KG1 (cell line): ENCODE measurements at regions not wholly inside any gene's neighbourhood (a gene's known extent, or its start where the extent isn't known, plus 50 kb on each side); places are given as distances from the start of the nearest gene placed in this dataset.

ENCODE experiments used
- DNase-seq: peaks from one replicate; lab custom pipeline; 2025; lab: John Stamatoyannopoulos, UW

DNA sequence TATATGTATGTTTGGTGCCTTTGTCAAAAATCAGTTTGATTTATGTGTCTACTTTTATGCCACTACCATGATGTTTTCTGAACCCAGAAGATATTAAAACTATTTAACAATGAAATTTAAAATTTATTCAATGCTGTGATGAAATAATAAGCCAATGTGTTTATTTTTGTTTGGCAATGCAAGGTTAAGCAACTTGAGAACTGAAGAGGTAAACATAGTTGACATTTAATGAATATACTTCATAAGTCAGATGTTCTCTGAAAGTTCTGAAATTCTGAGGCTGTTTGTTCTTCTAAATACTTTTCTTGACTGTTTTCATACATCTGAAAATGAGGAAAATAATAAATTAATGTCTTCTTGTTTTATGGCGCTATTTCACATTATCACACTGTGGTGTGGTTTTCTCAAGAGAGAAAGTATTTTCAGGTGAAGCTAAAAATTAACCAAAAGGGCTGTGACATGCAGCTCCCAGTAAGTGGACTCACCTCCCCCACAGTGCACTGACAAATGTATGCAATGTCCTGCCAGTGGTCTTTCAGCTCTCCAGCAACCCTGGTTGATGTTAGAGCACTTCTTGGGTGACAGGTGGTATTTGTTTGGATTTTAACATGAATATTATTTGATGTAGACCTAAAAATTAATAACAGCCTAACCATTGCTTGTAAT, 863.6 kb upstream of the SALL3 start:
- no peak for DNase-seq

DNA sequence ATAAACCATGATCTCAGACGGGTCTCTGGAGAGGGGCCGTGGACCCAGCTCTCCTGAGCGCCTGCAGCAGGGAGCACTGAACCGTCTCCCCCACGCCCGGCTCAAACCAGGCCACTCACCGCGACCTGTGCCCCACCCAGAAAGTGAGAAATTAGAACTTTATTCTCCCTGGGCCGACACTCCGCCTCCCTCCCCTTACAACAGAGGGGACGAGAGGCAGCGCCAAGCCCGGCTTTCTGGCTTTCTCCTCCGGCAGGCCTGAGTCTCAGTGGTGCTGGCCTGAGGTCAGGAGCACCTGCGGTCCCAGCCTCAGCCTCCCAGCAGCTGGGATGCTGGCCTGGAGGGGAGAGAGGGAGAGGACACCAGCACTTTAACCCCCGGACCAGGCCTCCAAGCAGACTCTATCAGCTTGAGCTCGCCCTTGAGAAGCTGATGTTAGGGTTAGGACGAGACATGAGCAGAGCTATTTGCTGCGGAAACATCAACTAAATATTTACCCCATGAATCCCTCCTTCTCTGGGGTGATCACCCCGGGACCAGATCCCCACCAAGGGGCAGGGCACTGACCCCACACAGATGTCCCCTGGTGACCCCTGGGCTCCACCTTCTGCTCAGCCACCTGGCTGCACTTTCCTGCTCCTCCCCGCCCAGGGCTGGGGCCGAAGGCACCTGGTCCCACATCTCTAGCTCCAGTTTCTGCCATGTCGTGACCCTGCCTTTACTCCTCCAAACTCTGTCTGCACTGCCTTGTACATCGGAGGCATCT, 856.3 kb upstream of the SALL3 start:
- DNase-seq: no peak

DNA sequence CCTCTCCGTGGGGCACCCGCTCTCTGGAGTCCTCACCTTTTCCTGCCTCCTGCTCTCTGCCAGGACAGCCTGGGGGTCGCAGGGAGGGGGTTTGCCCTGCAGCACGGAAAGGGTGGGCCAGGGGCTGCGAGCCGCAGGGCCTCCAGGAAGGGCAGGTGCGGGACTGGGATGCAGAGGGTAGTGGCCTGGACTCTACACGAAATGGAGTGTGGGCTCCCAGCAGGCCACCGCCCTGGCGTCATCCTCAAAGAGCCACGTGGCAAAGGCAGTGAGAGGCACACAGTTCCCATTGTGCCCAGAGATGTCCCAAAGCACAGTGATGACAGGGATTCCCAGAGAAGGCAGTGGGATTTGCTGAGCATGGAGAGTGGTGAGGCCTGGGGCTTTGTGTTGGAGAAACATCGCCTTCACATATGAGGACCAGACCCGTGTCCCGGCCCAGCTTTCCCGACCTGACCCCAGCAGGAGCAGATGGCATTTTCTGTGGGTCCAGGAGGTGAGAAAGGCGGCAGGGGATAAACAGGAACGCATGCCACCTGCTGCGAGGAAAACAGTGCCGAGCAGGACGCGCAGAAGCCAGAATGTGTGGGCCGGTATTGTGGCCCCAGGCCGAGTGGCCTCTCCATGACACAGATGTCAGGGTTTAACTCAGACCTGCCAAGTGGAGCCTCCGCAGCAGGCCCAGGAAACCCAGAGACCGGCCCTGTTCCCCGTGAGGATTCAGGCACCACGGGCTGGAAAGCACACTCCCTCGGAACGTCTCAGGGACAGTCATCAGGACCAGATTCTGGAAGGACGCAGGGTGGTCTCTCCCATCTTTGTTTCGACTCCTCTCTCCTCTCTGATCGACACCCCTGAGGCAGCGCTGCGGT, 855.5 kb upstream of the SALL3 start:
- DNase-seq: no peak

- DNase-seq: no peak
Measured at GRCh38 chr18:78125206-78125896, 854.3 kb upstream of the SALL3 start.

GRCh38 chr18:78126106-78126505, 853.5 kb upstream of the SALL3 start:
- DNase-seq: no peak

- DNase-seq: no peak
Measured at GRCh38 chr18:78126536-78126935, 853.1 kb upstream of the SALL3 start.

DNA sequence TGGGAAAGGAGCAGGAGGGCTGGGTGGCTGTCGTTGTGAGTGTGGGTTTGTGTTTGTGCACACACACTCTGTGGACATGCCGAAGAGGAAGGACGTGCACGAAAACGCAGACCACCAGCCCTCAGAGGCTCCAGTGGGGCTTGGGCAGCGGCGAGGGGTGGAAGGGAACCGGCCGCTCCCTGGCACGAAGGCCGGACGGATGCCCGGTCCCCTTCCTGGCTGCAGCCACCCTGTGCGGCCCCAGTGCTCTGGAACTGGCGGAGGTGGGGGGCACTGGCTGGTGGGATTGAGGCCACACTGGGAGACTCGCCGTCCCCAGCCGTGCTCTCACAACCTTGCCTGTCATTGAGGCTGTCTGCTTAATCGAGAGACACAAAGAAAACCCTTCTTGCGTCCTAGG, 852.6 kb upstream of the SALL3 start:
- DNase-seq: no peak

DNA sequence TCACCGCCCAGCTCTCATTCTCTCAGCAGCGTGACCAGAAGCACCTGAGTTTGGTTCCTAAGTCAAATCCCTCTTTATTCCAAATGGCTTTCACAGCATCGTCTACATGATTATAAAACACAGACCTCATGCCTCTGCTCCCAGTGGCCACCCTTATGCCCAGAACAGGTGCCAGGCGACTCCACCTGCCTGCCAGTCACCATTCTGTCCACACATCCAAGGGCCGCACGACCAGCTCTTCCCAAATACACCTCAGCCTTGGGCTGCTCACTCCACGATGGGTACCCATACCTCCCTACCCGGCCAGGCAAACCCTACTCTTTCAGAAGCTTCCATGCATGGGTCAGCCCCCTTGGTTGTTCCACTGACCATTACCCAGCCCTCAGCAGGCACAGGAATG, 851.6 kb upstream of the SALL3 start:
- DNase-seq: no peak

DNA sequence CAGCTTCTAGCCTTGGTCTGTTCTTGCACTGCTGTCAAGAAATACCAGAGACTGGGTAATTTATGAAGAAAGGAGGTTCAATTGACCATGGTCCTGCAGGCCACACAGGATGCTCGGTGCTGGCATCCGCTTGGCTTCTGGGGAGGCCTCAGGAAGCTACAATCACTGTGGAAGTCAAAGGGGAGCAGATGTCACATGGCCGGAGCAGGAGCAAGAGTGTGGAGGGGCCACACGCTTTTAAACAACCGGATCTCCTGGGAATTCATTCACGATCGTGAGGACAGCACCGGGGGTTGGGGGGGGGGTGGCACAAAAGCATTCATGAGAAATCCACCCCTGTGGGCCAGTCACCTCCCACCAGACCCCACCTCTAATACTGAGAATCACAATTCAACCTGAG, 850.4 kb upstream of the SALL3 start:
- DNase-seq: no peak

GRCh38 chr18:78130232-78131195, 849.1 kb upstream of the SALL3 start:
- no peak for DNase-seq

GRCh38 chr18:78133729-78134128, 845.9 kb upstream of the SALL3 start:
- no peak for DNase-seq

DNA sequence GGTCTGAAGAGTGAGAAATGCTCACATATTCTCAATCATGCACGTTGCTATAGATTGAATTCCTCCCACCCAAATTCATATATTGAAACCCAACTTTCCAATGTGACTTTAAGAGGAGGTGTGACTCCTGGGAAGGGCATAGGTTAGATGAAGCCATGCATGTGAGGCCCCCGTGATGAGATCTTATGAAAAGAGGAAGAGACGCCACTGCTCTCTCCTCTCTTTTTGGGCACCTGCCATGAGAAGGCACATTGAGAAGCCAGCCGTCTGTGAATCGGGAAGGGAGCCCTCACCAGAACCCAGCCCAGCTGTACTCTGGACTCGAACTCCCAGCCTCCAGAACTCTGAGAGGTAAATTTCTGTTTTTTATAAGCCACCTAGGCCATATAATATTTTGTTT, 842.6 kb upstream of the SALL3 start:
- no peak for DNase-seq

GRCh38 chr18:78138983-78139496, 840.6 kb upstream of the SALL3 start:
- no peak for DNase-seq

DNA sequence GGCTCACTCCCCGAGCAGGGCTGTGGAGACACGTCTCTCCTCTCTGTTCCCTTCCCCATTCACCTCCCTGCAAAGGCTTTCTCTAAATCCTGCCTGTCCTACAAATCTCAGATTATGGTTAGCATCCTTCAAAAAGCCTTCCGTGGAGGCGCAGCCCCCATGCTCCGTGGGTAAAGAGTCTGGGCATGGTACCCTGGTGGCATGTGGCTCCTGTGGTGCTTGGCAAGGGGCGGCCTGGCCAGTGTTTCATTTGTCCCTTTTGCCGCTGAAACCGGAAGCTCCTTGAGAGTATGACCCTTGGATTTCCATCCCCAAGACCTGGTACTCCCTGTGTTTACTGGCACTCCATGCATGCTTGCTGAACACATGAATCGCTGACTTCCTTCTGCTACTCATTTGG, 839.3 kb upstream of the SALL3 start:
- no peak for DNase-seq

GRCh38 chr18:78144669-78145068, 834.9 kb upstream of the SALL3 start:
- DNase-seq: no peak

- no peak for DNase-seq
Measured at GRCh38 chr18:78145096-78145495, 834.5 kb upstream of the SALL3 start.

GRCh38 chr18:78146136-78147085, 833.2 kb upstream of the SALL3 start:
- no peak for DNase-seq

DNA sequence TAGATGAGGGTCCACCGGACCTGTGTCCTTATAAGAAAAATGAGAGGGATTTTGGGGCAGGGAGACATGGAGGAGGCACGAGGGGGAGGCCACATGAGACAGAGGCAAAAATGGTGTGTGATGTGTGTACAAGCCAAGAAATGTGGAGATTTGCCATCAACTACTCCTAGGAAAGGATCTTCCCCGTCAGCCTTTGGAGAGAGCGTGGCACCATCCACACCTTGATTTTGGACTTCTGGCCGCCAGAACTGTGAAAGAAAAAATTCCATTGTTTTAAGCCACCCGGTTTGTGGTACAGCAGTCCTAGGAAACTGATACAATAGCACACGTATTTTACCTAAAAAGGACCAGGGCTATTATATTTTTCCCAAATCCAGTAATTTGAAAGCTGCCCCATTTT, 829.0 kb upstream of the SALL3 start:
- no peak for DNase-seq

GRCh38 chr18:78151234-78151633, 828.4 kb upstream of the SALL3 start:
- no peak for DNase-seq
